ENCODE measurements at regions not wholly inside any gene's neighbourhood (a gene's known extent, or its start where the extent isn't known, plus 50 kb on each side); places are given as distances from the start of the nearest gene placed in this dataset.

DNA sequence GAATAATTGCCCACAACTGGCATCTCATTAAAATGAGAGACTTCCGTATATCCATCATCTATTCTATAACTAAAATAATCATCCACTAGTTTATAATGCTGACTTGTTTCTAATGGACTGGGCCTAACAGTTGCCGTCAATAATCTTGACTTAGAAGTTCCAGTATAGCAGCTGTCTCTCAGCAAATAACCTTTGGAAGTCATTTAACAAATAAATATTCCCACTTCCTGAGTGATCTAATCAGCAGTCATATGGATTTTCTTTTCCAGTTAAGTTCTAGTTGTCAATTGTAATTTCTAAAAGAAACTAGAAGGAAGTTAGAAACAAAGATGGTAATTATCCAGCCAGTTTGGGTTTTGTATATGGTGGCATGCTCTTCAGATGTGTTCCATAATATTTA lies 177.8 kb downstream of the GXYLT1 start:
- DNase-seq (ENCODE audit: low spot score): no peak
- CTCF ChIA-PET: no interaction called here
- H3K27ac ChIP-seq: no peak overlapping the region
- POLR2A ChIA-PET (ENCODE audit: low non-redundant PET): no interaction called here
- TF ChIP-seq, protein P1, sequence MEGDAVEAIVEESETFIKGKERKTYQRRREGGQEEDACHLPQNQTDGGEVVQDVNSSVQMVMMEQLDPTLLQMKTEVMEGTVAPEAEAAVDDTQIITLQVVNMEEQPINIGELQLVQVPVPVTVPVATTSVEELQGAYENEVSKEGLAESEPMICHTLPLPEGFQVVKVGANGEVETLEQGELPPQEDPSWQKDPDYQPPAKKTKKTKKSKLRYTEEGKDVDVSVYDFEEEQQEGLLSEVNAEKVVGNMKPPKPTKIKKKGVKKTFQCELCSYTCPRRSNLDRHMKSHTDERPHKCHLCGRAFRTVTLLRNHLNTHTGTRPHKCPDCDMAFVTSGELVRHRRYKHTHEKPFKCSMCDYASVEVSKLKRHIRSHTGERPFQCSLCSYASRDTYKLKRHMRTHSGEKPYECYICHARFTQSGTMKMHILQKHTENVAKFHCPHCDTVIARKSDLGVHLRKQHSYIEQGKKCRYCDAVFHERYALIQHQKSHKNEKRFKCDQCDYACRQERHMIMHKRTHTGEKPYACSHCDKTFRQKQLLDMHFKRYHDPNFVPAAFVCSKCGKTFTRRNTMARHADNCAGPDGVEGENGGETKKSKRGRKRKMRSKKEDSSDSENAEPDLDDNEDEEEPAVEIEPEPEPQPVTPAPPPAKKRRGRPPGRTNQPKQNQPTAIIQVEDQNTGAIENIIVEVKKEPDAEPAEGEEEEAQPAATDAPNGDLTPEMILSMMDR (conservative IDR thresholded peaks at IDR 0.05; ENCODE audit: low read depth): no peak

DNA sequence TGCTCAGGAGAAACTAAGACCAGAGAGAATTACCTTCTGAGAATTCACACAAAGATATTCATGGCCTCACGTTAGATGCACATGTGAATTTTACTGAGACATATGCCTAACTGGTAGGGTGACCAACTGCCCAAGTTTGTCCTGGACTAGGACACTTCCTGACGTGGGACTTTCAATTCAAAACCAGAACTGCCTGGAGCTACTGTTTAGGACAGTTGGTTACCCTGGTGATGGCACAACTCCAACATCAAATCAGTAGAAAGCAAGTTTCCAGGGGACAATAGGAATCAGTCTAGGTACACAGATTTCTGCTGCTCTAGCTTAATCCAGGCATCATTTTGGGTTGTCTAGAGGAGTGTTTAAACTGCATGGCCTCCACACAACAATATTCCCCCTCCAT lies 178.7 kb downstream of the GXYLT1 start:
- TF ChIP-seq, protein P1 (conservative IDR thresholded peaks at IDR 0.05; ENCODE audit: low read depth): no peak
- ChIA-PET CTCF (no interaction called here), POLR2A (ENCODE audit: low non-redundant PET) (no interaction called here)
- no peak for DNase-seq (ENCODE audit: low spot score)
- no peak overlapping the region for H3K27ac ChIP-seq

DNA sequence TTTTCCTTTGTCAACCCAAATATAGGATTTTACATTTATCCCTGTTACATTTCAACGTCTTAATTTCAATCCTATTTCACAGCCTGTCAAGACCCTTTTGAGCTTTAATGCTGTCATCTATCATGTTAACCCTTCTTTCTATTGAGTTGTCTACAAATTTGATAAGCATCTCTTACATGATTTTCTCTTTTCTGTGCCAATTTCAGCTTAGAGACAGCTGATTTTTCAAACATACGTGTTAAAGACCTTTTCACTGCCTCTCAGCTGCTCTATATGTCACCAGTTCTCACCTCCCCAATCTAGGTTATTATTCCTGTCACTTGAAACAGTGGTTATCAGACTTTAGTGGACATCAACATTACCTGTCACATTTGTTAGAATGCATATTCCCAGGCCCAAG lies 181.3 kb downstream of the GXYLT1 start:
- DNase-seq (ENCODE audit: low spot score): no peak
- CTCF ChIA-PET: no interaction called here
- TF ChIP-seq, protein P1 (conservative IDR thresholded peaks at IDR 0.05; ENCODE audit: low read depth): no peak
- POLR2A ChIA-PET (ENCODE audit: low non-redundant PET): no interaction called here
- no peak overlapping the region for H3K27ac ChIP-seq

DNA sequence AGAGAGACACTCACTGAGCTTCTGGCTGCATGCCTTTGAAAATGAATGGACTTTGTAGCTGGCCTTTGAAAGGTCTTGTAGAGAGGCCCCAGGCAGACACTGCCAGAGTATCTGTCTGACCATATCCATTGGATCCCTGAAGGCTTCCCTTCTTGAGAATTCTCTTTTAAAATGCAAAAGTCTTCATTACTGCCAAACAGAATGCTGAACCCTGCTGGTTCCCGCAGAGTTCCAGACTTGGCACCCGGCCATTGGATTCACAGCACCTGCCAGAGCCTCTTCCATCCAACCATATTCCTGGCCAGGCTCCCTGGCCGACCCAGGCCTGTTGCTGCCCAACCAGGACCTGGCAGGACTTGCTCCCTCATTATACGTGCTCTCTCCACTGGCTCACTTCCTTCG lies 182.5 kb downstream of the GXYLT1 start:
- ChIA-PET CTCF (no interaction called here), POLR2A (ENCODE audit: low non-redundant PET) (no interaction called here)
- DNase-seq (ENCODE audit: low spot score): no peak
- no peak overlapping the region for H3K27ac ChIP-seq
- TF ChIP-seq, protein P1 (conservative IDR thresholded peaks at IDR 0.05; ENCODE audit: low read depth): no peak

DNA sequence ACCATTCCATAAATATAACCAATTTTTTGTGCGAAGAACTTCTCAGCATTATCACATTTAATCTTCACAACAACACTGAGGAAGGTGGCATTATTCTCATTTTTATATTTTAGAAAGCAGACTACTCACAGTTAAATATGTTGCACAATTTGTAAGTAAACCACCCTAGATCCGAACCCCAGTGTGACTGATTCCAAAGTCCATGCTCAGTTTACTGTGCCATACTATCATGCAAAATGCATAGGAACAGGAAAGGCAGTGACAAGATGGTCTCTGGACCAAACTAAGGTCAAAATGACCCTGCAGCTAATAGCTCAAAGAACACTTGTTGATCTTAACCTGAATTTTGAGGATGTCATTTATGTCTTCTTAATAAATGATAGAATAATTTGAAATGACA lies 185.4 kb downstream of the GXYLT1 start:
- TF ChIP-seq, protein P1 (conservative IDR thresholded peaks at IDR 0.05; ENCODE audit: low read depth): no peak
- CTCF ChIA-PET: no interaction called here
- DNase-seq (ENCODE audit: low spot score): no peak
- POLR2A ChIA-PET (ENCODE audit: low non-redundant PET): no interaction called here
- H3K27ac ChIP-seq: no peak overlapping the region

DNA sequence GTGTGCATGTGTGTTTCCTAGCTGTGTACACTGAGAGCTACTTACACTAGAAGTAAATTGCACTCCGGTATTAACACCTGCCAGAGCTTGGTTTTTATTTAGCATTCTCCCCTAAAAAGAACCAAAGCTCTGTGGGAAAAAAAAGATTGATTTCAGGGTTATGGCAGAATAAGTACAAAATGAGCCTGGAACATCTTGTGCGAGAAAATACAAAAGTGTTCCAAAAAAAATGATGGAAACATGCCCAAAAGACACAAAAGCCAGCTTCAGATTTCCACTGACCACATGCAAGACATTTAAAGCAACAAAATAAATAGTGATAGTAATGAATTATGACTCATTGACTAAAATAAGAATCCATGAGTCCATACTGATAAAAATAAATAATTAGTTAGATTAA lies 188.3 kb downstream of the GXYLT1 start:
- DNase-seq (ENCODE audit: low spot score): no peak
- TF ChIP-seq, protein P1 (conservative IDR thresholded peaks at IDR 0.05; ENCODE audit: low read depth): no peak
- POLR2A ChIA-PET (ENCODE audit: low non-redundant PET): no interaction called here
- CTCF ChIA-PET: interaction anchor here (0.6 kb wide), 1 partner anchor 474 kb away, joined by 4 read pairs; no protein-coding TSS in a partner anchor
- no peak overlapping the region for H3K27ac ChIP-seq

DNA sequence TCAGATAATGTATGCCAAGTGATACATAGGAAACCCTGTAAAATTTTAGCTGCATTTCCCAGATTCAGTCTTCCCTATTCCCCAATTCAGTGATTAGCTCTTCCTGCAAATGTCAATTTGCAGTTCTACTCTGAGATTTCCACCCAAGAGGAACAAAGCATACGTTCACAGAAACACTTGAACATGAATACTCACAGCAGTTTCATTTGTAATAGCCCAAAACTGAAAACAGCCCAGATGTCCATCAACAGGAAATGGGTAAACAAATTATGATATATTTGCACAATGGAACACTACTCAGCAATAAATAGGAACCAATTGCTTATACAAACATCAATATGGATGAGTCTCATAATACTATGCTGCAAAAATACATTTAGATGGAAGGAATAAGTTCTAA lies 194.2 kb downstream of the GXYLT1 start:
- H3K27ac ChIP-seq: no peak overlapping the region
- CTCF ChIA-PET: interaction anchor here (0.6 to 0.7 kb wide), 2 partner anchors 416 to 1007 kb away, joined by 3 to 4 read pairs; no protein-coding TSS in a partner anchor
- no peak for DNase-seq (ENCODE audit: low spot score)
- TF ChIP-seq, protein P1 (conservative IDR thresholded peaks at IDR 0.05; ENCODE audit: low read depth): no peak
- POLR2A ChIA-PET (ENCODE audit: low non-redundant PET): no interaction called here
